T-helper 1 cell (primary cell): ENCODE measurements at regions not wholly inside any gene's neighbourhood (a gene's known extent, or its start where the extent isn't known, plus 50 kb on each side); places are given as distances from the start of the nearest gene placed in this dataset.
A peak's percentile ranks its signal among the peaks of the same experiment; 100 is the strongest.
"Not testable (repeated sequence)": the region's sequence is repeated elsewhere in the genome, so short reads cannot be mapped to it uniquely, and the experiment has no call there.

Experiments
- DNase-seq, 5 donors: peaks; one replicate each; pipeline ENCODE4 v3.0.0-alpha.2; 2012 to 2020

DNA sequence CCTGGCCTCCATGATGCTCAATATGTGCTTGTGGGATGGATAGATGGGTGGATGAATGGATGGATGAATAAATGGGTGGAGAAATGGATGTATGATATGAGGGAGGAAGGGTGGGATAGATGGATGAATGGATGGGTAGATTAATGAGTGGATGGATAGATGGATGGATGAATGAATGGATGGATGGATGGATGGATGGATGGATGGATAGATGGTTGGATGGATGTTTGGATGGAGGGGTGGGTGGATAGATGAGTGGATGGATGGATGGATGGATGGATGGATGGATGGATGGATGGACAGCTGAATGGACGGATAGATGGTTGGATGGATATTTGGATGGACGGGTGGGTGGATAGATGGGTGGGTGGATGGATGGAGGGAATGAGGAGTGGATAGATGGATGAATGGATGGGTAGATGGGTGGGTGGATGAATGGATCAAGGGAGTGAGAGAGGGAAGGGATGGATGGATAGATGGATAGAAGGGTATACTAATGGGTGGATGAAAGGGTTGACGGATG is 139.4 kb downstream of the CEBPB start:
- no peak for DNase-seq

DNA sequence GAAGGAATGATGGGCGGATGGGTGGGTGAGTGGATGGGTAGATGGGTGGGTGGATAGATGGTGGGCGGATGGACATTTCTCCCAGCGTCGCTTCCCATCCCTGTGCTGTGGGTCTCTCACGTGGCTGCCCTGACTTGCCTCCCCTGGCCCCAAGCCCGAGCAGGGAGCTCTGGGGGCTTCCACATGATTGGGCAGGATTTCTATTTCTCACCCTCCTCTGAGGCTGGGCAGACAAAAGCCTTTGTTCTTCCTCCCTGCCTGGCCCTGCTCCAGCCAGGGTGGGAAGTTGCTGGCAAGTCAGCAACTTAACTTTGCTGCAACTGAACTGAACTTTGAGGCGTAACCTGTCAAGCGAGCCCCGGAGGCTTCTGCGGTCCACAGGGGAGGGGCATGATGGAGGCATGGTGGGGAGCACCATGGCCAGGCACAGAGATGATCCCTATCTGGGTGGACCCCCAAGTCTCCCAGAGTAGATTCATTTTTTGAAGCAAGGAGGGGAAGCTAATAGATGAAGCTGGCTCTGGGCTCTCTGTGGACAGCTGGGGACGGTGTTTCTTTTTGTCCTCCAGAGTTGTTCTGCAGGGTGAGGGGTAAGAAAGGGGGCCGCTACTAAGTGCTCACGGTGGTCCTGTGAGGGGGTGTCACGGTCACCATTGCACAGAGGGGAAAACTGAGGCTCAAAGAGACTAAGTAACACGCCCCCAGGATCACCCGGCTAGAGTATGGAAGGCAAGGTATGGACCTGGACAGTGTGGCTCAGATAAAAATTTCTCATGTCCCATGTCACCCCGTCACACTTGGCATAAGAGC is 140.1 kb downstream of the CEBPB start:
- DNase-seq, result no peak

DNA sequence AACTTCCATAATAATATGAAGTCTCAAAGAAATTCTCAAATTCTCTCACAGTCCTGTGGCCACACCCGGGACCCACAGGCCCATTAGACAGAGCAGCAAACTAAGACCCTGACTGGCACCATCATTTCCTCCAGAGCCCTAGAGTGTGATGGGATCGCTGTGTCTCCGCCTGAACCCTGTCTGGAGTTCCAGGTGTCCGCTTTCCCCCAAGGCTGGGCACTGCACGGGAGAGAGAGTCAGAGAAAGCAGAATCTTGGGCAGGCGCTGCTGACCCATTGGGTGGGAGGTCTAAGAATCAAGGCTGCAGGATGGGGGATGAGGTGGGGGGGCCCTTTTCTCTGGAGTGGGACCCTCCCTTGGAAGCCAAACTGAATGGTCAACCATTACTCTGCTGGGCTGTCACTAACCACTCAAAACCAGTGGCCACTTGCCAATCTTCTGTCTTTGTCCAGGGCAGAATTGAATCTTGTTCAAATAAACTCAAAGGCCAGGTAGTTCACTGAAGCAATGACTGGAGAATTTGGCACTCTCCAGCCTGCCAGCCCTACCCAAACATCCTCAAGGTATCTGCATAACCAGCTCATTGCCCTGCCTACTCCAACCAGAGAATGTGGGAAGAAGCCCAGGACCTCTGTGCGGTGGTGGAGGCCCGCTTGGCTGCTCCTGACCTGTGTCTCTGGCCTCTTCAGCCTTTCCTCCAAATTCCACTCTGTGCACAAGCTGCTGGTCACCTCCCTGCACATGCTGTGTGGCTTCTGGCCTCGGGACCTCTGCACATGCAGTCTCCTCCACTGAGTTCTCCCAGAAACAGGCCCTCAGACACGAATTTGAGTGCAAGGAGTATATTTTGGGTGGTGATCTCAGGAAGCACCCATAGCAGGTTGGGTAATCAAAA is 141.1 kb downstream of the CEBPB start:
- no peak for DNase-seq

DNA sequence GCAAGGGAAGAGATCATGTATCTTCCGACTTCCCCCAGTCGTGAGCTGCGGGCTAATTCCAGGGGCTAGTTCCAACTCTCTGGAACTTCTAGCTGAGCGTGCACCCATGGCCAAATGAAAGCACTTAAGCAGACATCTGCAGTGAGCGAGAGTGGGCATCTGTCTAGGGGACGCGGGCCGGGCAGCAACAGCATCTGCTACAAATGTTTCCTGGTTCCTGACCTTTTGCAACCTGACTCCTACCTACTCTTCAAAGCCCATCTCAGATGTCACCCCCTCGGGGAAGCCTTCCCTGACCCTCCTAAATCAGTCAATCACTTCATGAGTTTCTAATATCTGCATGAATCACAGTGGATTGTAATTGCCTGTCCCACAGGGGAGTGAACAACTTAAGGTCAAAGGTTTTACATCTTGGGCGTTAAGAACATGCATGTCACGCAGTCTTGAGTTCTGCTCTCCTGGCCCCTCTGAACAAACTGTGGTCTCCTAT is 141.9 kb downstream of the CEBPB start:
- DNase-seq, result no peak

DNA sequence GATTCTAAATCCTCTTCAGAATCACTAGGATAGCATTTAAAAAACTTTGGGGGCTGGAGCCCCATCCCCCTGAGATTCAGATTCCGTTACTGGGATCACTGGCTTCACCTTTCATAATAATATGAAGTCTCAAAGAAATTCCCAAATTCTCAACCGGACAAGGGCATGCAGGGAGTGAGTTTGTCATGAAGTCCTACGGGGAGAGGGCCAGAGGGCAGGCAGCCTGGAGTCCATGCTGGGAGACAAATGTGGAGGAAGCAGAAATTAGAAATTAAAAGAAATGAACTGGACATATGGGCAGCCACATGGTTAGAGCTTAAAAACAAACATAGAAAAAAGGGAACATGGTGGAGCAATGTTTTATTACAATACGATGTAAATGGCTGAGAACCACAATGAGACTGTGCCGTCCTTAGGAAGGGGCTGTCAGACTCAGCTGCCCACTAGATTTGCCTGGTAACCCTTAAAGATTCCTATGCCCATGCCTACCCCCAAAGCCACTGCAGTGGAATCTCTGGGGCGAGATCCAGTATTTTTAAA is 142.6 kb downstream of the CEBPB start:
- DNase-seq, result no peak

DNA sequence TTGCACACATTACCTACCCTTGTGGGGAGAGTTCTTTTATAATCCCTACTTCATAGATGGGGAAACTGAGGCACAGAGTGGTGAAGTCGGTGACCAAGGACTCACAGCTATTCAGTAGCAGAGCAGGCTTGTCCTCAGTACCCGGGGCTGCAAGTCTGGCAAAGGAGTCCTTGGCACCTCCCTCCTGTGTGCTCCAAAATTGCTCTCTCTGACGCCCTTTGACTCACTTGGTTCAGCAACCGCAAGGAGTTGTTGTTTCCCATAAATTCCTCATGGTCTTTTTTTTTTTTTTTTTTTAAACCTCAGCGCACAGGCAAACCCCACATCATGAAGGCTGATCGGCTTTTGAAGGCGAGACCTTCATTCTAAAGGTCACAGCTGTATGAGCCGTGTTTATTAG is 143.2 kb downstream of the CEBPB start:
- no peak for DNase-seq

DNA sequence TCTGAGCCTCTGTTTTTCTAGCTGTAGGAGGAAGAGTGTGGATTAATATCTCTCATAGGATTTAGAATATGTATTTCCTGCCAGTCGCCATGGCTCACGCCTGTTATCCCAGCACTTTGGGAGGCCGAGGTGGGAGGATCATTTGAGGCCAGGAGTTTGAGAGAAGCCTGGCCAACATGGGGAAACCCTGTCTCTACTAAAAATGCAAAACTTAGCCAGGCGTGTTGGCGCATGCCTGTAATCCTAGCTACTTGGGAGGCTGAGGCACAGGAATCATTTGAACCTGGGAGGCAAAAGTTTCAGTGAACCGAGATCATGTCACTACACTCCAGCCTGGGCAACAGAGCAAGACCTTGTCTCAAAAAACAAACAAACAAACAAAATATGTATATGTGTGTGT is 143.9 kb downstream of the CEBPB start:
- not testable (repeated sequence) for DNase-seq

DNA sequence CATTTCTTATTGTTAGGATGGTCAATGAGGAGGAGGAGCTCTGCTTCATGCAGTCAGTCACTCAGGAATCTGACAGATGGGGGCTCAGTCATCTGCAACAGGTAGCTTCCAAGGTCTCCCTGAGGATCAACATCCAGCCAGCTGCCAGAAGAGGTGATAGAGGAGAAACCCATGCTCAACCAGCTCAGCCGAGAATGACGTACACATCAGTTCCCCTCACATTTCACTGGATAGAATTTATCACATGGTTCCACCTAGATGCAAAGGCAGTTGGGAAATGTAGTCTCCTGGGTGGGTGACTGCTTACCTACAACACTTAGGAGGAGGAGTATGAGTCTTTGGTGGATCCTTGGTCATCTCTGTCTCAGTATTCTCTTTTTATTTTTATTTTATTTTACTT is 144.5 kb downstream of the CEBPB start:
- DNase-seq, result peak in 1 of 5 donors; percentile 51

DNA sequence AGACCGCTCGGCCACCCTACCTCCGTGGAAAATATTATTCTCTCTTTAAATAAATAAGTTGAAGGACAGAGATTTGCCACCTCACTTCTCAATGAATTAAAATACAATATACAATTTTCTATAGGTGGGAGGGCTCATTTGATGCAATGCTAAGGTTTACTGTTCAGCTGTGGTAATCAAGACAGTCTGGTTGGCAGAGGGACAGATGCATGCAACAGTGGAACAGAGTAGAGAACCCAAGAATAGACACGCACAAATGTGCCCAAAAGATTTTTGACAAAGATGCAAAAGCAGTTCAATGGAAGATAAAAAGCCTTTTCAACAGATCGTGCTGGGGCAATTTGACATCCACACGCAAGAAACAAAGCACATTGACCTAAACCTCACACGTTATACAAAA is 145.2 kb downstream of the CEBPB start:
- DNase-seq, result no peak

DNA sequence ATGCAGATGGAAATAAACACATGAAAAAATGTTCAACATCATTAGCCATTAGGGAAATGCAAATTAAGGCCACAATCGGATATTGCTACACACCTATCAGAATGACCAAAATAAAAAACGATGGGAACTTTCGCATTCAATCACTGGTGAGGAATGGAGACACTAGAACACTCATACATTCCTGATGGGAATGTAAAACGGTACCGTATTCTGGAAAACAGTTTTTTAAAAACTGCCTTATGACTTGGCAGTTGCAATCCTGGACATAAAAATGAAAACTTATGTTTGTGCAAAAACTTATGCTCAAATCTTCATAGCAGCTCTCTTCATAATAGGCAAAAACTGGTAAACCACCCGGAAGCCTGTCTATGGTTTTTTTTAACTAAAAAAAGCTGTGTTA is 146.0 kb downstream of the CEBPB start:
- DNase-seq, result no peak

DNA sequence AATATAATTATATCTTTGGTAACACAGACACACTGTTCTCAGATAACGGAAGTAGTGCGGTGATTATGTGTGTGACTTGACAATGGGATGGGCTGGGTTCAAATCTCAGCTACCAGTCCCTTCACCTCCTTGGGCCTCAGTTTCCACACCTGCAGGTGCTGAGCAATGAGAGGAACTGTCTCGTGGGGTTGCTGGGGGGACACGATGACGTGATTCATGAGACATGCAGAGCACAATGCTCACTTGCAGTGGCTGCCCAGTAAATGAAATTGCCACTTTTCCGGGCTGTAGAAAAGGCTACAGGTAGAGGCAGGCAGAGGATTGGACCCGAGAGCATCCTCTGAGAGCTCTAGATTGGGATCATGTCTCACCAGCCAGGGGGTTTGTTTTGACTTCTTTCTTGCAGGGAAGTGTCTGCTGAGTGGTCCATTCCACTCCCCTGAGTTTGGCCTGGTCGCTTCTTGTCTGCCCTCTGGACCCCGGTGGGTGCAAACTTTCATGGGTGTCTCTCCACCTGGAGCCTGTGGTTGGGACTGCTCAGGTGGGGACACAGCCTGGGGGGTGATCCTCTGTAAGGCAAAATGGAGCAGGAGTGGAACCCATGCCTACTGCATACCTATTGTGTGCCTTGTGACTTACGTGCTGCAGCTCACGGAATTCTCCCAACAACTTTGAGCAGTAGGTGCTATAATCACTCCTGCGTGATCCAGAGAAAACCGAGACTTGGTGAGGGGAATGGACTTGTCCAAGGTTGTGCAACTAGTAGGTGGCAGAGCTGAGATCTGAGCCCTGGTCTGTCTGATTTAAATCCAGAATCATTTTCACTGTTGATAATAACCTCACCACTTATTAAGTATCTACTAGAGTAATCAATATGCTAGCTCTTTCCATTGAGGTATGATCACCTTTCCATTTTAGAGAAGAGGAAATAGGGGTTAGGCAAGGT is 147.2 kb downstream of the CEBPB start:
- no peak for DNase-seq

DNA sequence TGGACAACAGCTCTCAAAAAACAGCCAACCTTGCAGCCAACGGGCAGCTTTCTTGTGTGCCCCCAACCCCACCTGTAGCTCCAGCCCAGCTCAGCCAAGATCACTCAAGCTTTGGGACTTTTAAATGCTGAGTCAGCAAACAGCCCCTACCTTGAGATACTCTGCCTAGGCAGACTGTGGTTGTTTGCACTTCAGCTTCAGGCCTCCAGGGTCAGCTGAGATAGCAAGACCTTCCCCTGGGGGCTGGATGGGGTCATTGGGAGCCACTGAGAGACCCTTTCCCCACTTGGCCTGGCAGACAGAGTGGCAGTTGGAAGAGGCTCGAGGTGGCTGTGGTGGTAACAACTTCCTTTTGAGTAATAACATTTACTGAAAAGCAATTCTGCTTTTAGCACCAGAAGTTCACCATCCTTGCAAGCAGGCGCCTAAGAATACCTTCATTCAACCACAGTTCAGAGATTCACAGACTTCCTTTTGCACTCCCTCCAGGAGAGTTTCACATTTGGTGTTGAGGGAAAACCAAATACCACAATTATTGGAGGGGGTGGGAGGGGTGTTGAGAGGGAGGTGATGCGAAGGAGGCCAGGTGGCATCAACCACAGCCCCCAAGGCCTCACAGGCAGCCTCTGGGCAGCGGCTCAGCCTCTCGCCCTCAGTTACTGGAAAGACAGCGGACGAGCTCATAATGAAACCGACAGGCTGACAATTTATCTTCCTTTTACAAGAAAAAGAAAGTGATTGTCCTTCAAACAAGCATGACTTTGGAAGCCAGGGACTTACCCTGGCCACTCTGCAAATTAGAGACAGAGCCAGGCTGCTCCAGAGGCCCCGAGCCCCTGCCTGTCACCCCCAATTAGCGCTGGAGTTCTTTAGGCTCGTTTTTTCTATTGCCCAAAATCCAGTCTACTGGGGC is 148.1 kb downstream of the CEBPB start:
- DNase-seq, result peak in 1 of 5 donors; percentile 96

DNA sequence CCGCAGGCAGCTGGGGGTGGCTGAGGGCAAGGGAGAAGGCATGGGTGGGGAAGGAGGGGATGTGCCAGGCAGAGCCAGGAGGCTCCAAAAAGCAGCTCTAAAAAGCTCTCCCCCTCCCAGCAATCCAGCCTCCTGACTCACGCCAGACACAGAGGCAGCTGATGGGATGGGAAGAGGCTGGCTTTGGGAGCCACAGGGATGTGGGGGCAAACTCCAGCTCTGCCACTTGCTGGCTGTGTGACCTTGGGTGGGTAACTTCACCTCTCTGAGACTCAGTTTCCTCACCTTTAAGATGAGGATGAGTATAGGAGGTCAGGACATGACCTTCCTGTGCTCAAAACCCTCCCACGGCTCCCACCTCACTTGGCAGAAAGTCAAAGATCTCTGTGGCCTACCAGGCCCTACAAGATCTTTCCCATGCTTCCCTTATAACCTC is 148.9 kb downstream of the CEBPB start:
- no peak for DNase-seq

DNA sequence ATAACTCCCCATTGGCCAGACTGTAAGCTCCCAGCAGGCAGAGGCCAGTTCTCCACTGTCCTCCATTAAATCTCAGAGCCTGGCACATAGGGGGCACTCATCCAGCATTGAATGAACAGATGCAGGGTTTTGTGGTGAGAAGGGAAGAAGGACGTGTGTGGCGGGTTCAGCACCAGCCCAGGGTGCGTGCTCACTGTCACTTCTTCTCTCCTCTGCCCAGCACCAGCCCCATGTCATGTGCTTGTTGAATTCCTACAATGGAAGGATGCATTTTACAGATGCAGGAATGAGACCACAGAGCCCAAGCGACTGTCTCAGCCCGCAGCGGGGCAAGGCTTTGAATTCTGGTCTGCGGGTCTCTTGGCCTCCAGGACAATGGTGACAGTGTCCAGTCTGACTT is 149.9 kb downstream of the CEBPB start:
- no peak for DNase-seq

DNA sequence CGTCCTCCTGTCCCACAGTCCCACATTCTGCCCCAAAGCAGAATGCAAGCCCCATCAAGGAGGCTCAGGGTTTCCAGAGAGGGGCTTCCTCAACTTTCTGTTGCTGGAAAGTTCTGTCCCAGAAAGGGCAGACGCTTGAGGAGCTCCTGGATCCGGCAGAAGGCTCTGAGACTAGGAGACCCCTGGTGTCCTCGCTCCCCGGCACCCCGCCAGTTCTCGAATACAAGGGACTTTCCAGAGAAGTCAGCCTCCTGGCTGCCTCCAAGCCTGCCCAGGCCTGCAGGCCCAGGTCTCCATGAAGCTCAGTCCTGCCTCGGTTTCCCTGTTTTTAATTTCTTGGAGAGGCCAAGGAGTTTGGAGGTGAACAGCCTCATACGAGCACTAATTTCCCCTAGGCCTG is 150.4 kb downstream of the CEBPB start:
- no peak for DNase-seq

DNA sequence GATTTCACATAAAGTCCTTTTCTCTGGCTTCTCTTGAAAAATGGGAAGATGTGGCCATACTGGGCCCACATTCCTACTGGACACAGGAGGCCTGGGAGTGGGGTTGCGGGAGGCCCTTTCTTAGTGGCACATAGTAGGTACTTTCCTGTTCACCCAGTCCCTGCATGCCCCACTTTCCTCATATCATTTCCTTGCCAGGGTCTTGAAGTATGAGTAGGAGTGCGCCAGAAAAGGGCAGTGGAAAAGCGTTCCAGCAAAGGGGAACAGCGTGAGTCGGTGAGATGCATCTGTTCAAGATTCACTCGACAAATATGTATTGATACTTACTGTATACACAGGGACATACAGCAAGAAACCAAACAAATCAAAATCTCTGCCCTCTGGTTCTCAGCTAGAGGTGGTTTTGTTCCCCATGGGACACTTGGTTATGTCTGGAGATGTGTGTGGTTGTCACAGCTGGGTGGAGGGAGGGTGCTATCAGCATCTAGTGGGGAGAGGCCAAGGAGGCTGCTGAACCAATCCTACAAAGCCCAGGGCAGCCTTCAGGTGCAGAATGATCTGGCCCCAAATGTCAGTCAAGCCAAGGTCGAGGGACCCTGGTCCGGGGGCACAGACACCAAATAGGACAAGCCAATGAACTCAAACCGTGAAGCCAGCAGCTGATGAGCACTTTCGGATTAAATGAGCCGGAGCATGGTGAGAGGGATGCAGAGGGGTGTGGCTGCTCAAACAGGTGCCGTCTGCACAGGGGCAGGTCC is 151.4 kb downstream of the CEBPB start:
- DNase-seq, result no peak

DNA sequence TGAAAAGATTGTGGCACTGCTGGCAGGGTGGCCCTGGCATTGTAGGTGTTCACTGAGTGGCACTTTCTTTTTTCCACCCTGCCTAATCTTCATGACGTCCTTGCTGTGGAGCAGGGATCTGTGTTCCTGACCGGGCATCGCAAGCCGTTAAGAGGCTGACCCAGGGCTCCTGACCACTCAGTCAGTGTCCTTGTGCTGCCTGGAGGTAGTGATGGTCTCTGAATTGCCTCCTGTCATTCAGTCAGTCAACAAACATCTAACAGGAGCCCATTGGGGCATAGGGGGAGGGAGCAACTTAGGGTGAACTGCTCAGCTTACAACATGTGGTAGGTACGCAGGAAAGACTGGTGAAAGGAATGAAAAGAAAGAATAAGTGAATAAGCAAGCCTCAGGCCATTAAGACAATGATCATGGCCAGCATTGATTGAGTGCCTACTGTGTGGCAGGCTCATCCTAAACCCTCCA is 152.0 kb downstream of the CEBPB start:
- DNase-seq, result no peak

DNA sequence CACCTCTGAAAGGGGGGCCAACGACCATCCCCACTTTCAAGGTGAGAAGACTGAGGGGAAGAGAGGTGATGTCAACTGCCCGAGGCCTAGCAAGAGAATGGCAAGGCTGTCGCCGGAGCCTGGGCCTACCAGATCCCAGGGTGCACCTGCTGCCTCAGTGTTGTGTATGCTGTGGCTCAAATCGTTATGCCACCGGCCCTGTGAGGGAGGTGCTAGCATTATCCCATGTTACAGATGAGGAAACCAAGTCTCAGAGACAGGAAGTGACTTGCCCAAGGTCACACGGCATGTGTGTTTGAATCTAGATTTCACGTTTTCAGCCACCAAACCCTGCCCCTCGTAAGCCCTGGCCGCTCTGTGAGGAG is 152.5 kb downstream of the CEBPB start:
- no peak for DNase-seq

DNA sequence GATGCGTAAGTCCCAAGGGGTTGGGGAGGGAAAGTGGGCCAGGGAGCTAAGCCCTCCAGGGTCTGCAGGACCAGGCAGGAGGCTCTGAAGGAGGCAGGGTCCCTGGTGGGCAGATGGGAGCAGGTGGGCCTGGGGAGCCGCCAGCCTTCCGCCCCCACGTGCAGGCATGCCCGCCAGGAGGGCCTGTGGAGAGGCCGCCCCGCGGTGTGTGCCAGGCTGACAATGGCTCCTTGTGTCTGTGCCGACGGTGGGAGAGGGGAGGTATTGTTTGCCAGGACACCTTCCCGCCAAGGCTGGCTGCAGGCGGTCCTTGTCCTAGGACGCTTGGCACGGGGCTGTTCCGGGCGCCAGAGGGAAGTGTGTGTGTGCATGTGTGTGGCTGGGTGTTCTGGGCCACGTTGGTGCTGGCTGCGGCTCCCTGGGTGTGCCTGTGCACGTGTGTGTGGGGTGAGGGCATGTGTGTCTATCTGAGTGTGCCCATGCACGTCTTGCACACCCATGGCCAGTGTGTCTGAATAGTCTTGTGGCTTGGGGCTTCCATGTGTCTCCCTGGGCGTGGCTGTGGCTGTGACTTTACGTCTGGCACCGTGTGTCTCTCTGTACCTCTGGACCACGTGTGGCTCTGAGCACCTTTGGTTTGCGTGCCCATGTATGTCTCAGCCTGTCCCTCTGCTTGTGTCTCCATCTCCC is 153.0 kb downstream of the CEBPB start:
- DNase-seq, result no peak
